Glomerular visceral epithelial cell (primary cell): ENCODE measurements at regions not wholly inside any gene's neighbourhood (a gene's known extent, or its start where the extent isn't known, plus 50 kb on each side); places are given as distances from the start of the nearest gene placed in this dataset.

ENCODE experiments used
- DNase-seq: peaks from one replicate; pipeline ENCODE4 v3.0.0-alpha.2; 2016; ENCODE audit errors: extremely low spot score

- no peak for DNase-seq
Measured at GRCh38 chr2:120455390-120455789, 109.5 kb downstream of the INHBB start.

- no peak for DNase-seq
Measured at GRCh38 chr2:120456867-120457266, 110.9 kb downstream of the INHBB start.

- DNase-seq: no peak
Measured at GRCh38 chr2:120460511-120460910, 114.6 kb downstream of the INHBB start.

DNA sequence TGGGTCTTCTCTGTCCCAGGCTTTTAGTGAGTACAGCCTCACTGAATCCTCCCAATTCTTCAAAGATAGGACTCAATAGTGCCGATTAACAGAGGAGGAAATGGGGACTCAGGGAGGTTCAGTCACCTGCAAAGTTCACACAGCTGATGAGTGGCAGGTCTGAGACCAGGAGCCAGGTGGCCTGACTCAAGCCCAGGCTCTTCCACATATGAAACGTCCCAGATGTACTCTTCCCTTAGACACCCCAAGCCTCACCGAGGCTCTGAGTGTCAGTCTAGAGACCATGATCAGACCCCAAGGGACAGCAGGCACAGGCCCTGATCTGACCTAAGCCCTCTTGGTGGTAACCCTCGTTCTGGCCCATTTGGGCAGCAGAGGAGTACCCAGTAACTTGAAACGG, 115.2 kb downstream of the INHBB start:
- DNase-seq: no peak

DNA sequence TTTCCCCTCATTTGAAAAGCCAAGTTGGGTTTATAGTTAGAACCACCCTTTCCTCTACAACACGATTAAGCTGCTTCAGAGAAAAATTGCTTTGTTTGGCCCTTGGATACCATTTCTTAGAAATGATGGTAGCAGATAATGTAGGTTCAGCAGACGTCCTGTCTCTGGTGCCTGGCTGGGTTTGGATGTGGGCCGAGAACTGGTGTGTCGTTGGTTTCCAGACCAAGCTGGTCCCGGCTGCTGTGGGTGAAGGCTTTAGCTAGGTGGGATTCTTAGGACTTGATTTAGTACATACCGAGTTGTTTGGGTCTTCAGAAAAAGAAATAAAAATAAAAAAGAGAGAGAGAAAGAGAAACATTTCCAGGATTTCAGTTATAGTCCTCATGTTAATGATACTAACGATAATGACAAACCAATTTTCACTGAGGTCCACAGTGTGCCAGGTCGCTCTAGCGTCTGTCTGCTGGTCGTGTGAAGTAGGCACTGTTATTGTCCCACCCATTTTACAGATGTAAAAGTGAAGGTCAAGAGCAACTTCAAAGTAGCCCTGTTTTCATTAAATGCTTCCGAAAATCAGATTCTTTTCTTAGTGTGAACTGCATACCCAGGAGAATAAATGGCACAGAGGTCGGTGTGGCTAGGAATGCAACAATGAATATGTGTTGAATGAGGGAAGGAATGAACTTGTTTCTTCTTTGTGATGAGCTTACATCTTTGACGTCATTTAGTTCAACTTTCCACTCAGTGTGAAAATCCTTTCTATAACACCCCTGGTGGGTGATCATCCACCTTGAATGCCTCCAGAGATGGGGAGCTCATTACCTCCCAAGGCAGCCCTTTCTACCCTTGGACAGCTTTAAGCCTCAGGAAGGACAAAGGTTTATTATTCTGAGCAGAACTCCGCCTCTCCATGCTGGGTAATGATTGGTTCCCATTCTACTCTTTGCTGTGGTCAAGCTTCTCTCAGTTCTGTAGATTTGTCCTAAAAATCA, 115.9 kb downstream of the INHBB start:
- DNase-seq: no peak

DNA sequence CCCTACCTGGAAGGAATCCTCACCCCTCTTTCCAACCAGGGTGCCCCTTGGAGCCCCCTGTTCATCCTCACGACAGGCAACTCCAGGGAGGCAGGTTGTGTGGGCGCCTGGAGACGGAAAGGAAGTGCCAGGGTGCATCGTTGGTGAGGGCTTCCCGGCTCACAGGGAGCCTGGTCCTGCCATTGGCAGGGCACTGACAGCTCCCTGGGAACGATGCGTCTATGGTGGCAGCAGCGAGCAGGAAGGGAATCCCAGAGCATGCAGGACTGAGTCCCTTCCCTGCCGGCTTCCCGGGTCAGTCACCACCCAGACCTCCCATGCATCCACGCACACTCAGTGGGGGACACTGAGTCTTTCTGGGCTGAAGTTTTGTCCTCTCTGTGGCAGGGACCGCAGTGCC, 117.6 kb downstream of the INHBB start:
- no peak for DNase-seq

- no peak for DNase-seq
Measured at GRCh38 chr2:120463996-120464395, 118.1 kb downstream of the INHBB start.

DNA sequence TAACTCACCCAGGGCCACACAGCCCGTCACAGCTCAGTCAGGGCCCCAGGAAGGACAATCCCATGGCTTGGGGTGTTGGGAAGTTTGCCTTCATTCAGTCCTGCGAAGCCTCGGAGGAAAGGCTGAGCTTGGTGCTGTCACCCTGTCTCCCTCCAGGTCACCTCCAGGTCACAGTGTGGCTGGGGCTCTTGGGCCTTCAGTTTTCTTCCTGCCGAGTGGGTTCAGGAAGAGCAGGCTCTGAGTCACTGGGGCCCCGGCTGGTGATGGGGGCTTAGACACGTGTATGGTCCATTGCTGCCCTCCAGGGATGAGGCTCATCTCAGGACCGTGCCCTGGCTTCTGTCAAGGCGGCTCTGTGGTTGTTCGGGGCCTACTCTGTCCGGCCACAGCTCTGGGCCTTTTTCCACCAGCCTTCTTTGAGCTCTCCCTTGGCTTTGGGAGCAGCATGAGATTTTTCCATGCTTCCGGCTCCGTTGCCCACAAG, 118.6 kb downstream of the INHBB start:
- no peak for DNase-seq

- DNase-seq: no peak
Measured at GRCh38 chr2:120465012-120465700, 119.2 kb downstream of the INHBB start.

DNA sequence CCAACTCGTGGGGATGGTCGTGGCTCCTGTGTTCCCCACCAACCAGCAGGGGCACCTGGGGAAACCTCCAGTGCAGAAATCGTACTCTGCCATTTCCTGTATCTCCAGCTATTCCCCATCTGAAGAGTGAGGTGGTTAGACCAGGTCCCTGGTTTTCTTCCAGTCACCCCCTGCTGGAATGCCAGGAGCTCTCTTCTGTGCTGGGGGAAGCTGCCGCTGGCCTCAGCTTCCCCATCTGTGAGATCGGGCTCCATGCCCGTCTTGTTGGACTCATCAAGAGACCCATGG, 119.7 kb downstream of the INHBB start:
- DNase-seq: no peak

GRCh38 chr2:120465989-120466703, 120.2 kb downstream of the INHBB start:
- no peak for DNase-seq

DNA sequence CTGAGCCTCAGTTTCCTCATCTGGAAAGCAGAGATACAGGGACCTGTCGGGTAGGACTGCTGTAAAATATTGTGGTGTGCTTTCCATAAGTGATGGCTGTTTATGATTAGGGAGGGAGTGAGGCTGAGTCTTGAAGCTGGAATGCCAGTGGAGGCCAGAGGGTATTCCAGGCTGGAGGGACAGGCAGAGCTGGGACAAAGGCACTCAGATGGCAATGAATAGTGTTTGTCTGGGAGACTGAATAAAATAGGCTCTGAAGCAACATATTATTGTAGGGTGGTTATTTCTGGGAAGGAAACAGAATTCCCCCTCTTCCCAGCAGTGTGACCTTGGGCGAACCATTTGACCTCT, 120.7 kb downstream of the INHBB start:
- no peak for DNase-seq

DNA sequence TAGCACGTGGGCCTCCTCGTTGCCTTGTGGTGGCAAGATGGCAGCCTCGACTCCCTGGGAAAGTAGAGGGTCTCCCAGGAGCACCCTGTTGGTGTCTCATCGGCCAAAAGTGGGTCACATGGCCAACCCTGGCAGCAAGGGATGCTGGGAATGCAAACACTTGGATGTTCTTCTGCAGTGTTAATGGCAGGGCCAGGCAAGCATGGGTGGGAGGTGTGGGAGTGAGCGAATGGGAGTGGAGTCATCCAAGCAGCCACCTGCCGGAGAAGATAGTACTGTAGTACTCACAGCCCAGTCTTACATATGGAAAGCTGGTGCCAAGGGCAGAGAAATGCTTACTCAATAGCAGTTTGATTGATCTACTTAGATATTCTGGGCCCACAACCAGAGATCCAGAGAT, 122.2 kb downstream of the INHBB start:
- DNase-seq: no peak

DNA sequence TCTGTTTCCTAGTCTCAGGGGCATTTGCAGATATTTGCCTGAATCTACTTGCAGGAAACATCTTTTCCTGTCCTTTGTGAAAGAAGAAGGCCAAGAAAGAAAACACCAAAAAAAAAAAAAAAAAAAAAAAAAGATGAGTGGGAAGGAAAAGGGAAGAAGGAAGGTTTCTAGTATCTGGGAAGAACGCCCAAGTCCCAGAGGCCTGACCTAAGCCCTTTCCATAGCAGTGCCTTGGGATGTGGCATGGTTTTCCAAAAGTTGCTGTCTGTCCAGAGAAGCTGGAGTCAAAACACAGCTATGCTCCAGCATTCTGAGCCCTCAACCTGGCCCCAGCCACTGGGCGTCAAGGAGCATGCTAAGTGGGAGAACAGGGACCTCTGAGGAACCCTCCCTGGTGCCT, 123.5 kb downstream of the INHBB start:
- DNase-seq: no peak

- DNase-seq: peak; percentile 71
Measured at GRCh38 chr2:120470041-120470965, 124.4 kb downstream of the INHBB start.

- no peak for DNase-seq
Measured at GRCh38 chr2:120471166-120471565, 125.2 kb downstream of the INHBB start.

- DNase-seq: no peak
Measured at GRCh38 chr2:120472031-120472430, 126.1 kb downstream of the INHBB start.

GRCh38 chr2:120472891-120473309, 127.0 kb downstream of the INHBB start:
- no peak for DNase-seq

GRCh38 chr2:120473522-120474271, 127.8 kb downstream of the INHBB start:
- DNase-seq: no peak

- DNase-seq: no peak
Measured at GRCh38 chr2:120474486-120474885, 128.6 kb downstream of the INHBB start.

- DNase-seq: no peak
Measured at GRCh38 chr2:120476141-120476540, 130.2 kb downstream of the INHBB start.
